OCI-LY1 (cell line): ENCODE measurements at regions not wholly inside any gene's neighbourhood (a gene's known extent, or its start where the extent isn't known, plus 50 kb on each side); places are given as distances from the start of the nearest gene placed in this dataset.

Source experiments
- CTCF ChIP-seq: fragments of 200-600 bp; sonication (generic), shearing (Covaris generic); IDR thresholded peaks from 2 replicates; pipeline ENCODE4 v1.5.1; 2017; ENCODE audit warnings: mild to moderate bottlenecking, antibody characterized with exemption, low read length, moderate library complexity, mixed read lengths
- EZH2 ChIP-seq: fragments of 200-600 bp; sonication (generic), shearing (Covaris generic); IDR thresholded peaks from 2 replicates; pipeline ENCODE4 v1.8.0; 2017; ENCODE audit warnings: borderline replicate concordance, mixed run types, mild to moderate bottlenecking, antibody characterized with exemption, low read length, moderate library complexity, mixed read lengths

- TF ChIP-seq CTCF = no peak
- TF ChIP-seq EZH2 = no peak
These were observed 136.6 kb downstream of the AHR start for GRCh38 chr7:17434841-17435692.
